Skin epidermis (tissue), 12 donors: ENCODE measurements at regions not wholly inside any gene's neighbourhood (a gene's known extent, or its start where the extent isn't known, plus 50 kb on each side); places are given as distances from the start of the nearest gene placed in this dataset.
"Not testable (repeated sequence)": the region's sequence is repeated elsewhere in the genome, so short reads cannot be mapped to it uniquely, and the experiment has no call there.

Experiments used
- H3K27ac ChIP-seq, 21 experiments: fragments of 200-600 bp; sonication (generic) in 11 of 21; one replicate each; pipeline ENCODE4 v1.5.0; 2020; ENCODE audit warnings: mild to moderate bottlenecking in 3 of 21, inconsistent platforms in 2 of 21, moderate library complexity in 2 of 21
- H3K4me3 ChIP-seq, 7 experiments: fragments of 200-600 bp; sonication (generic) in 2 of 7; one replicate each; pipeline ENCODE4 v1.5.0; 2020; ENCODE audit warnings: inconsistent platforms in 2 of 7, mild to moderate bottlenecking in 2 of 7, moderate library complexity in 1 of 7

DNA sequence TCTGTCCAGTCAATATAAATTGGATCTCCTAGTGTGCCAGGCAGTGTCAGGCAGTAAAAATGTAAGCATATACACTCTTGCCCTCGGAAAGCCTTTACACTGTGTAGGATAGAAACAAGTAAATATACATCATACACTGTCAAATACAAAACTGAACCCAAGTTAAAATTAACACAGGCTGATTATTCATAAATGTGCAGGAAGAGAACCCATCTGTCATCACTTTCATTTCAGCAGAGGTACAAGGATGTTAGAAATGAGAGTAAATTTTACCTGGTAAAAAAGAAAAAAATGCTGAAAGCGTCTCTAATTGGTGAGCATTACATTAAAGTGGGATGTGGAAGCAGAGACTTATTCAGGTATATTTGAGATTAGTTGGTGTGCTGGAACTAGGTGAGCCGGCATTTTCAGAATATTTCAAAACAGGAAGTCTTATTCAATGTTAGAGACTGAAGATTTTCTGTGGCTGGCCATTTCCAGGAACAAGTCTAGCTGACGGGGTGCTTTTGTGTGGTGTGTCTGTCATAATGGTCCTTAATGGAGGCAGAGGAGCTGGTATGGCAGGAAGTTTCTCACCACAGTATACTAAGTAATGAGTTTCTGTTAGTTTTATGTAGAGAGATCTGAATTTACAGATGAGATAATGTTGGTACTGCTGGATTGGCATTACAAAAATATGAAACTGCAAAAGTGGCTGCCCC lies 192.6 kb downstream of the CASP12 start:
- no peak overlapping the region for H3K4me3 ChIP-seq
- peak overlapping the region in 16 of 21 experiments; percentile 19 to 94 (median 68) for H3K27ac ChIP-seq

GRCh38 chr11:104704888-104705287 lies 193.4 kb downstream of the CASP12 start:
- peak overlapping the region in 17 of 21 experiments; percentile 4 to 94 (median 66) for H3K27ac ChIP-seq
- H3K4me3 ChIP-seq, result no peak overlapping the region

- no peak overlapping the region for H3K4me3 ChIP-seq
- peak overlapping the region in 15 of 21 experiments; percentile 4 to 94 (median 69) for H3K27ac ChIP-seq
Observed at GRCh38 chr11:104704146-104704830, 194.0 kb downstream of the CASP12 start.

- H3K4me3 ChIP-seq, result no peak overlapping the region
- H3K27ac ChIP-seq, result peak overlapping the region in 2 of 21 experiments; percentile 4 to 33
Observed at GRCh38 chr11:104700609-104701008, 197.7 kb downstream of the CASP12 start.

GRCh38 chr11:104699981-104700380 lies 198.3 kb downstream of the CASP12 start:
- H3K4me3 ChIP-seq, result no peak overlapping the region
- H3K27ac ChIP-seq, result peak overlapping the region in 1 of 21 experiments; percentile 33

DNA sequence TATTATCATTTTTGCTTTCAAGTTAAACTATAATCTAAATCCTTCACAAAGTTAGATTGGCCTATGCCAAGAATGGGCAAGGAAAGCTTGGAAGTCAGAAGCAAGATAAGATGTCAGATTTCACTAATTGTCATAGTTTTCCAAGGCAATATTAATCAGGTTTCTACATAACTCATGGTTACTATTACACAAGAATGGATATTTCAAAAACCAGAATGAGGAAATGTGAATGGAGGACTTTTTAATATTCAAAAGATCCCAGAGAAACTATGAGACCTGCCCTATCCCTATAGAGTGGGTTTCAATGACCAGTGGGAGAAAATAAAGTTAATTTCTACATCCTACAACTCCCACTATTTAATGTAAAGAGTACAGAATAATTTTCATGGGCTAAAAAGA lies 203.2 kb downstream of the CASP12 start:
- Histone ChIP-seq H3K4me3 (no peak overlapping the region), H3K27ac (peak overlapping the region in 1 of 21 experiments; percentile 40)

- H3K27ac ChIP-seq, result peak overlapping the region in 1 of 21 experiments; percentile 40
- H3K4me3 ChIP-seq, result no peak overlapping the region
Observed at GRCh38 chr11:104694259-104695064, 203.8 kb downstream of the CASP12 start.

DNA sequence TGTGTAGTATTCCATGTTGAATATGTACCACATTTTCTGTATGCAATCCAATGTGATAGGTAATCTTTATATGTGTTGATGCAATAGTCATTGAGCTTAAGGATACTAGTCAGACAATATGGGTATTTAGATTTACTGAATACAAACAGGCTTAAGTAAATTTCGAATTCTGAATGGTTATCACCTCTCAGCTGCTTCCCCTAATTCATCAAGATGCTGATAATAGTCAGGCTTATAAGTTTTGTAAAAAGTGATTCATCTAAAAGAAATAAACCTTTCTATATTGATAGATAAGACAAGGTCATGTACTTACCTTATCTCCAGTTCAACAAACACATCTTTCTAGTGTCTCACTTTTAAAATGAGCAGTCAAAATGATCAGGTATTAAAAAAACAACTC lies 205.5 kb downstream of the CASP12 start:
- H3K27ac ChIP-seq, result no peak overlapping the region

GRCh38 chr11:104691129-104691528 lies 207.1 kb downstream of the CASP12 start:
- Histone ChIP-seq H3K27ac (no peak overlapping the region), H3K4me3 (no peak overlapping the region)

More for the DNA sequence above, 205.5 kb downstream of the CASP12 start:
- H3K4me3 ChIP-seq, result no peak overlapping the region

DNA sequence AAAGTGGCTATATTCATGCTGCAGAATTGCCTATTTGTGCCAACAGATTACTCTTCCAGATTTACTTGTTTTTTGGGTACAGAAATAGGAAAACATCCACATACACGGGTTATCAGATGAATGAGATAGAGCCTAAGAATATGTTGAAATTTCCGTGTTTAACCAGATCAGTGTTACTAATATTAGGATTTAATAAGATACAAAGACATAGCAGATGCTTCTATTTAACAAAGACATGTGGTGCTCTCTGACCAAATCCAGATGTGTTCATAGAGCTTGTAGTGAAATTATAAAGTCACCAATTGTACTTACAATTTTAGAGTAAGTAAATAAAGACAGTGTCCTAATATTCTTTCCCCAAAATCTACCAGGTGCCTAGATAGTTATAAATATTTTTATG lies 208.0 kb downstream of the CASP12 start:
- Histone ChIP-seq H3K4me3 (no peak overlapping the region), H3K27ac (no peak overlapping the region)

DNA sequence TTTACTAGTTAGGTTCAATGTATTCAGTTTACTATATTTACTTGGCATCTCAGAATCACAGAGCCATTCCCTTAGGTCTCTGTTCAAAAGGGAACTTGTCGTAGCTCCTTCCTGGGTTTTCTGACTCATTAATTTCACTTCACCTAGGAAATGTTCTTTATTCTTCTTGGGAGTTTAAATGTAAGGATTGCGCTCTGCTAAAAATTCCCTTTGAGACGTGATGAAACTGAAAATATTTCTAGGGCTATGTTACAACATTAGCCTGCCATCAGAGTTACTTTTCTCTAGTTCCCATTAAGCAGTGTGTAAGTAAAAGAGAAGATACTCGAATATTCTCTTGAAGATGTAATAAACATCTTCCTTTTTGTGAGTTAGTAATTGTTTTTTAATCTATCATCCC lies 209.5 kb downstream of the CASP12 start:
- Histone ChIP-seq H3K4me3 (no peak overlapping the region), H3K27ac (no peak overlapping the region)

GRCh38 chr11:104682206-104682605 lies 216.1 kb downstream of the CASP12 start:
- no peak overlapping the region for H3K4me3 ChIP-seq
- no peak overlapping the region for H3K27ac ChIP-seq

DNA sequence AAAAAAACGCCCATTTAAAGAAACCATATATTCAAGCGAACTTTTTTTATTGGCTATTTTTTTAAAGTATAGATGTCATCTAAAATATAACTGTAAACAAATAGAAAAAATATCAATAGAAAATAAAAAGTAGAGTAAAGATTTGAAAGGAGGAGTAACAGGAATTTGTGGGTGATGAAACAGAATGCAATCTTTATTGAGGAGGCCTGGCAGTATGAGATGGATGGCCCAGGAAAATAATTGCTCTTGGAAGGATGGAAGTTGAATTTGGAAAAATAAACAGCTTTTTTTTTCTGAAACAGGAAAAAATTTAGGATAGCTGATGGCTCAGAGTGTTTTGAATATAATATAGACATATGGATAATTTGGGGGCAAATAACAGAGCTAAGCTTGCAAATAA lies 219.0 kb downstream of the CASP12 start:
- Histone ChIP-seq H3K27ac (no peak overlapping the region), H3K4me3 (no peak overlapping the region)

- no peak overlapping the region for H3K27ac ChIP-seq
- no peak overlapping the region for H3K4me3 ChIP-seq
Observed at GRCh38 chr11:104678408-104678807, 219.9 kb downstream of the CASP12 start.

GRCh38 chr11:104677069-104677468 lies 221.2 kb downstream of the CASP12 start:
- H3K4me3 ChIP-seq, result not testable (repeated sequence)

DNA sequence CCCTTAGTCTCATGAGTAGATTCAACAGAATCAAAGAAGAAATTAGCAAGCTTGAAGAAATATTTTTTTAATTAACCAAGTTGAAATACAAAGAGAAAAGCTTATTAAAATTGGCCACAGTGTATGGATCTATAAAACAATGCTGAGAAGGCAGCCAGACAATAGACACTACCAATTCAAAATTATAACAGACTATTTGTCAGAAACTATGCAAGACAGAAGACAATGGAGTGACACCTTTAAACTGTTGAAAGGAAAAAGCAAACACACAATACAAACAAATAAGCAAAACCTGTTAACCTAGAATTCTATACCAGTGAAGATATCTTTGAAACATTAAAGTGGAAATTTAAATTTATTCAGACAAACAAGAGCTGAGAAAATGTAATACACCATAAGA lies 225.4 kb downstream of the CASP12 start:
- Histone ChIP-seq H3K4me3 (no peak overlapping the region), H3K27ac (no peak overlapping the region)

More at GRCh38 chr11:104677069-104677468, 221.2 kb downstream of the CASP12 start:
- not testable (repeated sequence) for H3K27ac ChIP-seq

- H3K27ac ChIP-seq, result no peak overlapping the region
Observed at GRCh38 chr11:104668797-104669463, 229.3 kb downstream of the CASP12 start.

GRCh38 chr11:104666624-104667023 lies 231.6 kb downstream of the CASP12 start:
- H3K4me3 ChIP-seq, result no peak overlapping the region
- no peak overlapping the region for H3K27ac ChIP-seq

More at GRCh38 chr11:104668797-104669463, 229.3 kb downstream of the CASP12 start:
- H3K4me3 ChIP-seq, result no peak overlapping the region

GRCh38 chr11:104665641-104666040 lies 232.6 kb downstream of the CASP12 start:
- Histone ChIP-seq H3K27ac (no peak overlapping the region), H3K4me3 (no peak overlapping the region)
